ENCODE measurements at regions not wholly inside any gene's neighbourhood (a gene's known extent, or its start where the extent isn't known, plus 50 kb on each side); places are given as distances from the start of the nearest gene placed in this dataset.

DNA sequence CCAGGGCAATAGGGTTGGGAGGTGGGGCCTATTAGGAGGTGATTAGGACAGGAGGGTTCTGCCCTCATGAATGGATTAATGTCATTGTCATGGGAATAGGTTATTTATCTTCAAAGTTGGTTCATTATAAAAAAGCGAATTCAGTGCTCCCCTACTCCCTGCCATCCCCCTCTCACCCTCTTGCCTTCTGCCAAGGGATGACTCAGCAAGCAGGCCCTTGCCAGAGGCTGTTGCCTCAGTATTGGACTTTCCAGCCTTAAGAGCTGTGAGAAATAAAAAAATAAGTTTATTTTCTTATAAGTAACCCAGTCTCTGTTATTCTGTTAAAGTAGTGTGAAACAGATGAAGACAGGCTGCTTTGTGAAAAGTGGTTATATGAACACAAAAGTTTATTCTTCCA, 381.1 kb upstream of the ZFP64 start:
- no peak for TF ChIP-seq CTCF (IDR thresholded peaks at IDR 0.05)
- TF ChIP-seq SIN3A (IDR thresholded peaks at IDR 0.05; ENCODE audit: borderline replicate concordance, insufficient read depth, low read depth, low read length) = no peak
- TF ChIP-seq, protein P1, sequence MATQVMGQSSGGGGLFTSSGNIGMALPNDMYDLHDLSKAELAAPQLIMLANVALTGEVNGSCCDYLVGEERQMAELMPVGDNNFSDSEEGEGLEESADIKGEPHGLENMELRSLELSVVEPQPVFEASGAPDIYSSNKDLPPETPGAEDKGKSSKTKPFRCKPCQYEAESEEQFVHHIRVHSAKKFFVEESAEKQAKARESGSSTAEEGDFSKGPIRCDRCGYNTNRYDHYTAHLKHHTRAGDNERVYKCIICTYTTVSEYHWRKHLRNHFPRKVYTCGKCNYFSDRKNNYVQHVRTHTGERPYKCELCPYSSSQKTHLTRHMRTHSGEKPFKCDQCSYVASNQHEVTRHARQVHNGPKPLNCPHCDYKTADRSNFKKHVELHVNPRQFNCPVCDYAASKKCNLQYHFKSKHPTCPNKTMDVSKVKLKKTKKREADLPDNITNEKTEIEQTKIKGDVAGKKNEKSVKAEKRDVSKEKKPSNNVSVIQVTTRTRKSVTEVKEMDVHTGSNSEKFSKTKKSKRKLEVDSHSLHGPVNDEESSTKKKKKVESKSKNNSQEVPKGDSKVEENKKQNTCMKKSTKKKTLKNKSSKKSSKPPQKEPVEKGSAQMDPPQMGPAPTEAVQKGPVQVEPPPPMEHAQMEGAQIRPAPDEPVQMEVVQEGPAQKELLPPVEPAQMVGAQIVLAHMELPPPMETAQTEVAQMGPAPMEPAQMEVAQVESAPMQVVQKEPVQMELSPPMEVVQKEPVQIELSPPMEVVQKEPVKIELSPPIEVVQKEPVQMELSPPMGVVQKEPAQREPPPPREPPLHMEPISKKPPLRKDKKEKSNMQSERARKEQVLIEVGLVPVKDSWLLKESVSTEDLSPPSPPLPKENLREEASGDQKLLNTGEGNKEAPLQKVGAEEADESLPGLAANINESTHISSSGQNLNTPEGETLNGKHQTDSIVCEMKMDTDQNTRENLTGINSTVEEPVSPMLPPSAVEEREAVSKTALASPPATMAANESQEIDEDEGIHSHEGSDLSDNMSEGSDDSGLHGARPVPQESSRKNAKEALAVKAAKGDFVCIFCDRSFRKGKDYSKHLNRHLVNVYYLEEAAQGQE (IDR thresholded peaks at IDR 0.05; ENCODE audit: insufficient read depth in 1 of 2, low read depth in 2 of 2, low read length in 1 of 2) = no peak
- no peak for TF ChIP-seq TCF7L2 (IDR thresholded peaks at IDR 0.05; ENCODE audit: low read depth, low read length)
- no peak for TF ChIP-seq POLR2AphosphoS5 (IDR thresholded peaks at IDR 0.05; ENCODE audit: low read depth, low read length)
